ENCODE measurements at regions not wholly inside any gene's neighbourhood (a gene's known extent, or its start where the extent isn't known, plus 50 kb on each side); places are given as distances from the start of the nearest gene placed in this dataset.
"Not testable (repeated sequence)": the region's sequence is repeated elsewhere in the genome, so short reads cannot be mapped to it uniquely, and the experiment has no call there.

- DNase-seq = no peak
These were observed 216.9 kb upstream of the PELI2 start for GRCh38 chr14:55901291-55901690.

- DNase-seq = no peak
These were observed 216.0 kb upstream of the PELI2 start for GRCh38 chr14:55902241-55902640.

GRCh38 chr14:55904086-55904485 is 214.1 kb upstream of the PELI2 start:
- no peak for DNase-seq

GRCh38 chr14:55908106-55908505 is 210.1 kb upstream of the PELI2 start:
- no peak for DNase-seq

GRCh38 chr14:55909879-55910278 is 208.3 kb upstream of the PELI2 start:
- no peak for DNase-seq

GRCh38 chr14:55910601-55911243 is 207.5 kb upstream of the PELI2 start:
- no peak for DNase-seq

- DNase-seq = no peak
These were observed 206.4 kb upstream of the PELI2 start for GRCh38 chr14:55911776-55912175.

- no peak for DNase-seq
These were observed 205.9 kb upstream of the PELI2 start for GRCh38 chr14:55912344-55912743.

GRCh38 chr14:55913324-55914025 is 204.7 kb upstream of the PELI2 start:
- DNase-seq = no peak

GRCh38 chr14:55914771-55915170 is 203.4 kb upstream of the PELI2 start:
- DNase-seq = no peak

GRCh38 chr14:55915456-55915855 is 202.8 kb upstream of the PELI2 start:
- DNase-seq = no peak

GRCh38 chr14:55919800-55920199 is 198.4 kb upstream of the PELI2 start:
- not testable (repeated sequence) for DNase-seq

- DNase-seq = no peak
These were observed 196.7 kb upstream of the PELI2 start for GRCh38 chr14:55921511-55921910.

- DNase-seq = no peak
These were observed 192.2 kb upstream of the PELI2 start for GRCh38 chr14:55926007-55926406.

GRCh38 chr14:55927028-55927427 is 191.2 kb upstream of the PELI2 start:
- no peak for DNase-seq

- no peak for DNase-seq
These were observed 189.9 kb upstream of the PELI2 start for GRCh38 chr14:55928276-55928675.

- no peak for DNase-seq
These were observed 189.1 kb upstream of the PELI2 start for GRCh38 chr14:55929136-55929535.

- DNase-seq = no peak
These were observed 188.0 kb upstream of the PELI2 start for GRCh38 chr14:55930016-55930784.

- DNase-seq = no peak
These were observed 181.5 kb upstream of the PELI2 start for GRCh38 chr14:55936691-55937090.

GRCh38 chr14:55938249-55938791 is 179.9 kb upstream of the PELI2 start:
- no peak for DNase-seq

- DNase-seq = no peak
These were observed 176.0 kb upstream of the PELI2 start for GRCh38 chr14:55942076-55942654.

- no peak for DNase-seq
These were observed 175.4 kb upstream of the PELI2 start for GRCh38 chr14:55942826-55943225.

GRCh38 chr14:55944757-55945156 is 173.5 kb upstream of the PELI2 start:
- DNase-seq = no peak
